B cell (primary cell): ENCODE measurements at regions not wholly inside any gene's neighbourhood (a gene's known extent, or its start where the extent isn't known, plus 50 kb on each side); places are given as distances from the start of the nearest gene placed in this dataset.

Experiments used
- EZH2 ChIP-seq: IDR thresholded peaks from 2 replicates; pipeline ENCODE4 v1.6.1; 2012; ENCODE audit warnings: borderline replicate concordance, low read depth, mild to moderate bottlenecking, moderate library complexity, low read length; ENCODE audit not compliant: insufficient read depth, poor library complexity, severe bottlenecking
- TF ChIP-seq, protein P1 (sequence below): fragments of 200-600 bp; IDR thresholded peaks from one replicate; pipeline ENCODE4 v1.8.0; 2022; ENCODE audit warnings: antibody characterized with exemption, mild to moderate bottlenecking

DNA sequence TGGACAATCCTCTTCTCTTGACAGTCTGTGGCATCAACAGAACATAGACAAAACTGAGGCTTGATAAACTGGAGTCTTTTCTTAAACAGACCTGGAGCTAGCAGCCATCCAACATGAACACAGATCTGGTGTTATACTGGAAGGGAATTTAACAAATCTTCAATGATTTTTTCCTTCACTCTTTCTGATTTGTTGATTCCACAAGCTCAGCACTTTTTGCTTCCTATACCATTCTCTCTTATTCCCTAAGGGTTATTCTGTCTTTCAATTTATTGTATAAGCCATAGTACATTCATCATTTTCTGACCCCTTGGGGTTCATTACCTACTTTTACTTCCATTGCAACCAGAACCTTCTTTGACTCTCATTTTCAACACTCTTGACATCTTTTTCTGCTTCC lies 1255.6 kb downstream of the NLGN4Y start:
- TF ChIP-seq, protein P1, sequence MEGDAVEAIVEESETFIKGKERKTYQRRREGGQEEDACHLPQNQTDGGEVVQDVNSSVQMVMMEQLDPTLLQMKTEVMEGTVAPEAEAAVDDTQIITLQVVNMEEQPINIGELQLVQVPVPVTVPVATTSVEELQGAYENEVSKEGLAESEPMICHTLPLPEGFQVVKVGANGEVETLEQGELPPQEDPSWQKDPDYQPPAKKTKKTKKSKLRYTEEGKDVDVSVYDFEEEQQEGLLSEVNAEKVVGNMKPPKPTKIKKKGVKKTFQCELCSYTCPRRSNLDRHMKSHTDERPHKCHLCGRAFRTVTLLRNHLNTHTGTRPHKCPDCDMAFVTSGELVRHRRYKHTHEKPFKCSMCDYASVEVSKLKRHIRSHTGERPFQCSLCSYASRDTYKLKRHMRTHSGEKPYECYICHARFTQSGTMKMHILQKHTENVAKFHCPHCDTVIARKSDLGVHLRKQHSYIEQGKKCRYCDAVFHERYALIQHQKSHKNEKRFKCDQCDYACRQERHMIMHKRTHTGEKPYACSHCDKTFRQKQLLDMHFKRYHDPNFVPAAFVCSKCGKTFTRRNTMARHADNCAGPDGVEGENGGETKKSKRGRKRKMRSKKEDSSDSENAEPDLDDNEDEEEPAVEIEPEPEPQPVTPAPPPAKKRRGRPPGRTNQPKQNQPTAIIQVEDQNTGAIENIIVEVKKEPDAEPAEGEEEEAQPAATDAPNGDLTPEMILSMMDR = no peak
- TF ChIP-seq EZH2 = no peak
